GM12875 (cell line): ENCODE measurements at regions not wholly inside any gene's neighbourhood (a gene's known extent, or its start where the extent isn't known, plus 50 kb on each side); places are given as distances from the start of the nearest gene placed in this dataset.

Source experiments
- H3K4me3 ChIP-seq: one replicate; pipeline ENCODE4 v1.5.1; 2011; ENCODE audit warnings: low read depth, low read length, control low read depth
- TF ChIP-seq, protein P1 (sequence below): IDR thresholded peaks from 2 replicates; pipeline ENCODE4 v1.5.1; 2011; ENCODE audit warnings: low read depth, mild to moderate bottlenecking, control low read depth, inconsistent platforms, low read length, moderate library complexity, borderline replicate concordance; ENCODE audit not compliant: insufficient read depth

DNA sequence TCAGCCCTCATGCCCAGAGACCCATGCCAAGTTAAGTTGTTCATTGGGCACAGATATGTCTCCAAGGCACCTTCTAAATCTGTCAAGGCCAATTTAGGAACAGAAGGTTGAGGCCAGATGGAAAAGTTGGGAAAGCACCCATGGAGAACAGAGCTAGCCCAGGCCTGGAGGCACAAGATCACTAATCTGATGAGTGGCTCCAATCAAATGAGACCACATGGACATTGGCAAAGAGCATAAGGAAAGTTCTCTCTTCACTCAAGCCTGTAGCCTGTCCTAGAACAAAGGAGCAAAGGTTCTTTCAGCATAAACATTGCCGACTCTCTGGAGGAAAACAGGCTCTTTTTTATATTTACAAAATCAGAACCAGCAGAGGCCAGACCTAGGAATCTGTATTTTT lies 154.8 kb downstream of the RNF152 start:
- H3K4me3 ChIP-seq = no peak overlapping the region
- TF ChIP-seq, protein P1, sequence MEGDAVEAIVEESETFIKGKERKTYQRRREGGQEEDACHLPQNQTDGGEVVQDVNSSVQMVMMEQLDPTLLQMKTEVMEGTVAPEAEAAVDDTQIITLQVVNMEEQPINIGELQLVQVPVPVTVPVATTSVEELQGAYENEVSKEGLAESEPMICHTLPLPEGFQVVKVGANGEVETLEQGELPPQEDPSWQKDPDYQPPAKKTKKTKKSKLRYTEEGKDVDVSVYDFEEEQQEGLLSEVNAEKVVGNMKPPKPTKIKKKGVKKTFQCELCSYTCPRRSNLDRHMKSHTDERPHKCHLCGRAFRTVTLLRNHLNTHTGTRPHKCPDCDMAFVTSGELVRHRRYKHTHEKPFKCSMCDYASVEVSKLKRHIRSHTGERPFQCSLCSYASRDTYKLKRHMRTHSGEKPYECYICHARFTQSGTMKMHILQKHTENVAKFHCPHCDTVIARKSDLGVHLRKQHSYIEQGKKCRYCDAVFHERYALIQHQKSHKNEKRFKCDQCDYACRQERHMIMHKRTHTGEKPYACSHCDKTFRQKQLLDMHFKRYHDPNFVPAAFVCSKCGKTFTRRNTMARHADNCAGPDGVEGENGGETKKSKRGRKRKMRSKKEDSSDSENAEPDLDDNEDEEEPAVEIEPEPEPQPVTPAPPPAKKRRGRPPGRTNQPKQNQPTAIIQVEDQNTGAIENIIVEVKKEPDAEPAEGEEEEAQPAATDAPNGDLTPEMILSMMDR = no peak

DNA sequence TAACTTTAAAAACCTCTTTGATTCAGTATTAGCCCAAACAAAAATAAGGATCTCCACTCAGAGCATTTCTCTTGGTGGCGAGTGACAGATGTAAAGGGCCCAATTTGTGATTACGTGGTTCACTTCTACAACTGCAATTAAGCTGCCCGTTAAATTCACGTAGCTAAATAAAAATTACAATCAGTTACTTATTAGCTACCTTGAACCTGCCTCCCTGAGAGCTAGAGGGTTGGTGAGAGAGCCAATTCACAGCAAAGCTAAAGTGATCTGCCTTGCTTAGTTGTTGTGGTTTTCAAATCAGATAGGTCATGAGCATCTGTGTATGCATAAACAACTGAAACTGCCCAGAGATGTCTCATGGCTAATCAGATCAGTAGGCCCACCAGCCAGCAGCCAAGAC lies 156.7 kb downstream of the RNF152 start:
- TF ChIP-seq, protein P1 = no peak
- H3K4me3 ChIP-seq = no peak overlapping the region

DNA sequence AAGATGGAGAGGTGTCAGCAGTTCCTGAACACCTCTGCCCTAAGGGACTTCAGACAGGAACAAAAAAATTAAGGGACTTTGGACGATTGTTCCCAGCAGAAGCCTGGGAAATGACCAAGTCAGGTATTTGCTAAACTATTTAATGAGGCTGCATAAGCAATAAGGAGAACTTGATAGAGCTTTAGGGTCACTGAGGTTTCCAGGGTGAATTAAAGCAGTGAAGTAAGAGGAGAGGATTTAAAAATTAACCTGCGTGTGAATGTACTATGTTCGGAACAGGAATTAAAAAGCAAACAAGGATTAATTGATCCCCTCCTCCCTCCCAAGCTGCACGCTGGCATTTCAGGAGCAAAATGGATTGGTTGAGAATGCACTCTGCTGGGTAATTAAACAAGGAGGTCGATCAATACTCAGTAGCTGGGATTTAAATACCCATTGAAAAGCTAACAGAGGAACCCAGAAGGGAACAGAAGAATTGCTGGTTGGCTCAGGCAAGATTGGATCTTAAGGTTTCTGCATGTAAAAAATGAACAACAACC lies 157.2 kb downstream of the RNF152 start:
- TF ChIP-seq, protein P1 = no peak
- H3K4me3 ChIP-seq = no peak overlapping the region

DNA sequence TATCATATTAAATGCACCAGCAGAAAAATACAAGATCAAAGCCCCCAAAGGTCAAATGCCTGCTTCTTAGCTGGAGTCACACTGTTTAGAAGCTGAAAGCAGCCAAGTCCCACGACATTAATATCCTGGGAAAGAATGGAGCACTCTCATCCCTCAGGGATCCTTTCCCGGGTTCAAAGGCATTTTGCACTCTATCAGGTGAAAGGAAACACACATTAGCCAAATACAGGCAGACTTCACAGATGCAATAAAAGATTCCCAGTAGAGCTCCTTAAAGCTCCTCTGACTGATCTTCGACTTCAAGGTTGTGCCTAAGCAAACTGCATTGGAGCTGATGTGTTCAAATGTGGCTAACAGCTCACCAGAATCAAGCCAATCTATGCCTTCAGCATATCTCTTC lies 158.4 kb downstream of the RNF152 start:
- TF ChIP-seq, protein P1 = no peak
- no peak overlapping the region for H3K4me3 ChIP-seq

DNA sequence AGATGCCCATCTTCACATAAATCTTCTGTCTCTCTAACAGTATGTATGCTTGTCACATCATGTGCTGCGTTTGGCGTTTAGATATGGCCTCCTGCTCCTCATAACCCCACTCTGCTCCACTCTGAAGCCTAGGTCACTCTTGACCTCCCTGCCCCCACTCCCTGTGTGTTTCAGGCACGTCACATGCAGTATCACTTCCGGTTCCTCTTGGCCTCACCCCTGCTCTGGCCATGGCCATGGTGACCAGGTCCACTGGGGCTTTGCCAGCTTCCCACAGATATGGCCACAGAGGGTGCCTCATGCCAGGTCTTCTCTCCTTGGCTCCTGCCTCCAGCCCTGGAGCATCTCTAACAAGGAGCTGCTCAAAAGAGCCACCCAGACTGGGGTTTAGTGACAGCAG lies 160.0 kb downstream of the RNF152 start:
- no peak overlapping the region for H3K4me3 ChIP-seq
- TF ChIP-seq, protein P1 = no peak

DNA sequence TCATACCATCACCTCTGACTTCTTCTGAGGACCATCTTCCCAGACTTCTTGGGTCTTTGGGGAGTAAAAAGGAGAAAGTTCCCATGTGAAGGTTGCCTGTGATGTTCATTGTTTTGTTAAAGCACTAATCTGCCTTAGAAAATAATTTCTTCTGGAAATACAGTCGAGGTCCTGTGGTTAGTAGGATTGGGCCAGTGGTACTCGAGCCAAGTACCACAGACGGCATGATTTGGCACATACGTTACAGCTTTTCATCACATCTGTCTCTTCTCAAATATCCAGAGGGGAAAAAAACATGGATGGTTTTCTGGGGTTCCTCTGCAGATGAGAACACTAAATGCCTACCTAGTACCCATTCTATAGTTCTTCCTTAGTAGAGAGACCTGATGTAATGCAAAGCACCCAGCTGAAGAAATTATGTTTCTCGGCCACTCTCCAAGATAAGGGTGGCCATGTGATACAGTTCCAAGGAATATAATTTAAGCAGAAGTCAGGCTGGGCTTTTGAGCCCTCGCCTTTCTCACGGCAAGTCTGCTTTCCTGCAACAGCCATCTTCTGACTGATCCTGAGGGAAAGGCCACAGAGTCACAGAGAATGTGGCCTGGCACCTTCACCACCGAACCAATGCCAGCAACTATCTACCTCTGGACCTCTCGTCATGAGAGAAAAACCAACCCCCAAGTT lies 161.0 kb downstream of the RNF152 start:
- no peak overlapping the region for H3K4me3 ChIP-seq
- TF ChIP-seq, protein P1 = no peak

DNA sequence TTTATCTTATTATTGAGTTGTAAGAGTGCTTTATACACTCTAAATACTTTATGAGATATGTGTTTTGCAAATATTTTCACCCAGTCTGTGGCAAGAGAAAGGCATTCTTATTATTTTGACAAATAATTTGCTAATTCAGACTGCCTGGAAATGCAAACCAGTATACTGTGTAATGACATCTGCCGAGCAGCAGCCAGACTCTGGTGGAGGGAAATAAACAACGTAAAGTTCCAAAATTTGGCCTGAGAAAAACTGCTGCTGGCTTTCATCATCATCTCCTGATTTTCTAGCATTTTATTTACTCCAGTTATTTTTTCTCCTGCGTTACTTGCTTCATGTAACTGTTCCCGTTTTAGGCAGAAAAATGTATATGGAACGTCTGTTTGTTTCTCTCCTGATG lies 161.6 kb downstream of the RNF152 start:
- no peak overlapping the region for H3K4me3 ChIP-seq
- TF ChIP-seq, protein P1 = no peak
